Hepatocyte (in vitro differentiated cells): ENCODE measurements at regions not wholly inside any gene's neighbourhood (a gene's known extent, or its start where the extent isn't known, plus 50 kb on each side); places are given as distances from the start of the nearest gene placed in this dataset.

Experiments
- EZH2 ChIP-seq: fragments of 200-600 bp; sonication (generic); IDR thresholded peaks from 2 replicates; pipeline ENCODE4 v1.6.1; 2016; ENCODE audit warnings: antibody characterized with exemption, mild to moderate bottlenecking, borderline replicate concordance
- EZH2phosphoT487 ChIP-seq: fragments of 200-600 bp; sonication (generic); IDR thresholded peaks from one replicate; pipeline ENCODE4 v1.6.1; 2018; ENCODE audit warnings: antibody characterized with exemption, mild to moderate bottlenecking, low read depth, moderate library complexity; ENCODE audit not compliant: unreplicated experiment, severe bottlenecking
- TF ChIP-seq, protein P1 (sequence below): fragments of 200-600 bp; sonication (generic); IDR thresholded peaks from 2 replicates; pipeline ENCODE4 v1.5.1; 2016; ENCODE audit warnings: antibody characterized with exemption, mild to moderate bottlenecking; ENCODE audit not compliant: poor library complexity

- TF ChIP-seq, protein P1, sequence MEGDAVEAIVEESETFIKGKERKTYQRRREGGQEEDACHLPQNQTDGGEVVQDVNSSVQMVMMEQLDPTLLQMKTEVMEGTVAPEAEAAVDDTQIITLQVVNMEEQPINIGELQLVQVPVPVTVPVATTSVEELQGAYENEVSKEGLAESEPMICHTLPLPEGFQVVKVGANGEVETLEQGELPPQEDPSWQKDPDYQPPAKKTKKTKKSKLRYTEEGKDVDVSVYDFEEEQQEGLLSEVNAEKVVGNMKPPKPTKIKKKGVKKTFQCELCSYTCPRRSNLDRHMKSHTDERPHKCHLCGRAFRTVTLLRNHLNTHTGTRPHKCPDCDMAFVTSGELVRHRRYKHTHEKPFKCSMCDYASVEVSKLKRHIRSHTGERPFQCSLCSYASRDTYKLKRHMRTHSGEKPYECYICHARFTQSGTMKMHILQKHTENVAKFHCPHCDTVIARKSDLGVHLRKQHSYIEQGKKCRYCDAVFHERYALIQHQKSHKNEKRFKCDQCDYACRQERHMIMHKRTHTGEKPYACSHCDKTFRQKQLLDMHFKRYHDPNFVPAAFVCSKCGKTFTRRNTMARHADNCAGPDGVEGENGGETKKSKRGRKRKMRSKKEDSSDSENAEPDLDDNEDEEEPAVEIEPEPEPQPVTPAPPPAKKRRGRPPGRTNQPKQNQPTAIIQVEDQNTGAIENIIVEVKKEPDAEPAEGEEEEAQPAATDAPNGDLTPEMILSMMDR = no peak
- no peak for TF ChIP-seq EZH2phosphoT487
- TF ChIP-seq EZH2 = no peak
Measured at GRCh38 chr11:41970681-41971080, 511.2 kb upstream of the LRRC4C start.
